BJ (cell line): ENCODE measurements at regions not wholly inside any gene's neighbourhood (a gene's known extent, or its start where the extent isn't known, plus 50 kb on each side); places are given as distances from the start of the nearest gene placed in this dataset.

Source experiments
- CTCF ChIA-PET: fragments of 350-600 bp; formaldehyde crosslinking; extraction: SDS; loops from one replicate; lab custom pipeline; 2021; ENCODE audit warnings: antibody characterized with exemption, inconsistent platforms; lab: Yijun Ruan, JAX
- POLR2A ChIA-PET: fragments of 300-600 bp; sonication (Branson Sonifier 250); formaldehyde crosslinking; extraction: SDS; loops from one replicate; lab custom pipeline; 2021; ENCODE audit warnings: antibody characterized with exemption; lab: Charles Lee
- DNase-seq: peaks from one replicate; pipeline ENCODE4 v3.0.0-alpha.2; 2011; ENCODE audit warnings: low read depth
- H3K27me3 ChIP-seq: 2 replicates; pipeline ENCODE4 v1.6.0; 2011; ENCODE audit warnings: low read length; ENCODE audit not compliant: control insufficient read depth, insufficient read depth
- H3K36me3 ChIP-seq: 2 replicates; pipeline ENCODE4 v1.5.1; 2011; ENCODE audit warnings: low read length; ENCODE audit not compliant: control insufficient read depth, insufficient read depth
- H3K4me3 ChIP-seq: 2 replicates; pipeline ENCODE4 v1.5.1; 2011; ENCODE audit warnings: low read depth, mild to moderate bottlenecking, control low read depth, low read length
- TF ChIP-seq, protein P1 (sequence below): IDR thresholded peaks from 2 replicates; pipeline ENCODE4 v1.5.1; 2011; ENCODE audit warnings: low read depth, mild to moderate bottlenecking, control low read depth, inconsistent platforms, low read length, moderate library complexity; ENCODE audit not compliant: insufficient read depth

- POLR2A ChIA-PET, result no interaction called here
- CTCF ChIA-PET, result no interaction called here
- Histone ChIP-seq H3K4me3 (no peak overlapping the region), H3K27me3 (no peaks in the 10 kb centered on the region), H3K36me3 (no peaks in the 10 kb centered on the region)
- TF ChIP-seq, protein P1, sequence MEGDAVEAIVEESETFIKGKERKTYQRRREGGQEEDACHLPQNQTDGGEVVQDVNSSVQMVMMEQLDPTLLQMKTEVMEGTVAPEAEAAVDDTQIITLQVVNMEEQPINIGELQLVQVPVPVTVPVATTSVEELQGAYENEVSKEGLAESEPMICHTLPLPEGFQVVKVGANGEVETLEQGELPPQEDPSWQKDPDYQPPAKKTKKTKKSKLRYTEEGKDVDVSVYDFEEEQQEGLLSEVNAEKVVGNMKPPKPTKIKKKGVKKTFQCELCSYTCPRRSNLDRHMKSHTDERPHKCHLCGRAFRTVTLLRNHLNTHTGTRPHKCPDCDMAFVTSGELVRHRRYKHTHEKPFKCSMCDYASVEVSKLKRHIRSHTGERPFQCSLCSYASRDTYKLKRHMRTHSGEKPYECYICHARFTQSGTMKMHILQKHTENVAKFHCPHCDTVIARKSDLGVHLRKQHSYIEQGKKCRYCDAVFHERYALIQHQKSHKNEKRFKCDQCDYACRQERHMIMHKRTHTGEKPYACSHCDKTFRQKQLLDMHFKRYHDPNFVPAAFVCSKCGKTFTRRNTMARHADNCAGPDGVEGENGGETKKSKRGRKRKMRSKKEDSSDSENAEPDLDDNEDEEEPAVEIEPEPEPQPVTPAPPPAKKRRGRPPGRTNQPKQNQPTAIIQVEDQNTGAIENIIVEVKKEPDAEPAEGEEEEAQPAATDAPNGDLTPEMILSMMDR, result no peak
- DNase-seq, result no peak
These were observed 76.2 kb upstream of the NPAS2 start for GRCh38 chr2:100743741-100744140.

DNA sequence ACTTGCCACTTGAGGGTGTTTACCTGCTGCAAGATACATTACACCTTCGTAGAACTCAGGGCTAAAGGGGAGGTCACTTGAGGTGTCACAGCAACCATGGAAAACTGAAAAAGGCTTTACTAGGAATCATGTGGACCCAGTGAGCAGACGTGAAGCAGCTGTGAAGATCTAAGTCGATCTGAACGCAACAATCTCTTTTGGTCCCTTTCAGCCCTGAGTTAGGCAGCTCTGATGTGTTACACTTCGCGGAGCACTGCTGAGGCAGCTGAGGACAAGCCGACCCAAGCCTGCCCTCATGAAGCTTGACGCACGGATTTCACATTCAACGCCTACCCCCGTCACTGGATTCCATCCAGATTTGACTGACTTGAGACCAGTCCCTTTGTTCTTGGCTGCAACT, 75.8 kb upstream of the NPAS2 start:
- TF ChIP-seq, protein P1, result no peak
- H3K4me3 ChIP-seq, result no peak overlapping the region
- ChIA-PET CTCF (no interaction called here), POLR2A (no interaction called here)
- H3K27me3 ChIP-seq, result no peaks in the 10 kb centered on the region
- no peak for DNase-seq
- H3K36me3 ChIP-seq, result no peaks in the 10 kb centered on the region

- CTCF ChIA-PET, result no interaction called here
- DNase-seq, result no peak
These were observed 75.3 kb upstream of the NPAS2 start for GRCh38 chr2:100744589-100744988.

GRCh38 chr2:100745604-100746003, 74.3 kb upstream of the NPAS2 start:
- Histone ChIP-seq H3K36me3 (no peaks in the 10 kb centered on the region), H3K27me3 (no peaks in the 10 kb centered on the region), H3K4me3 (no peak overlapping the region)
- POLR2A ChIA-PET, result no interaction called here
- no peak for DNase-seq
- CTCF ChIA-PET, result no interaction called here
- TF ChIP-seq, protein P1, result no peak

More at GRCh38 chr2:100744589-100744988, 75.3 kb upstream of the NPAS2 start:
- Histone ChIP-seq H3K27me3 (no peaks in the 10 kb centered on the region), H3K4me3 (no peak overlapping the region), H3K36me3 (no peaks in the 10 kb centered on the region)
- POLR2A ChIA-PET, result no interaction called here
- TF ChIP-seq, protein P1, result no peak

DNA sequence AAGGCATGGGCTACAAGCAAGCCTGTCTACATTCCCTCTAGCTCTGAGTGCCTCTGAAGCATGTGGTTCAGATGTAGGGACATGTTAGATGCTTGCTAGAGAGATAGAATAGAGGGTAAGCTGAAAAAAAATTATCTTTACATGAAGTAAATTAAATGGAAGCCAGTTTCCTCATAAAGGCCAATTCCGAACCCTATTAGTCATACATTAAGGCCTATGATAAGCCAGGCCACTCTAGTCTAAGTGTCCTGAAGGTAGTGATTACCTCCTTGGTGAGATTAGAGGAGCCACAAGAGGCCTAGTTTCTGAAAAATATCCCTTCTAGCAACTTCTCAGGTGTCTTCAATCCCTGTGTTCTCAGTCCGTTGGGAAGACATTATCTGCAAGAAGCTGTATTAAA, 72.4 kb upstream of the NPAS2 start:
- POLR2A ChIA-PET, result no interaction called here
- TF ChIP-seq, protein P1, result no peak
- no peaks in the 10 kb centered on the region for H3K36me3 ChIP-seq
- no peak for DNase-seq
- no peaks in the 10 kb centered on the region for H3K27me3 ChIP-seq
- CTCF ChIA-PET, result interaction anchor here (0.6 kb wide), 1 partner anchor 791 kb away, joined by 3 read pairs; no protein-coding TSS in a partner anchor
- H3K4me3 ChIP-seq, result no peak overlapping the region
